ENCODE measurements at regions not wholly inside any gene's neighbourhood (a gene's known extent, or its start where the extent isn't known, plus 50 kb on each side); places are given as distances from the start of the nearest gene placed in this dataset.
"Not testable (repeated sequence)": the region's sequence is repeated elsewhere in the genome, so short reads cannot be mapped to it uniquely, and the experiment has no call there.

DNA sequence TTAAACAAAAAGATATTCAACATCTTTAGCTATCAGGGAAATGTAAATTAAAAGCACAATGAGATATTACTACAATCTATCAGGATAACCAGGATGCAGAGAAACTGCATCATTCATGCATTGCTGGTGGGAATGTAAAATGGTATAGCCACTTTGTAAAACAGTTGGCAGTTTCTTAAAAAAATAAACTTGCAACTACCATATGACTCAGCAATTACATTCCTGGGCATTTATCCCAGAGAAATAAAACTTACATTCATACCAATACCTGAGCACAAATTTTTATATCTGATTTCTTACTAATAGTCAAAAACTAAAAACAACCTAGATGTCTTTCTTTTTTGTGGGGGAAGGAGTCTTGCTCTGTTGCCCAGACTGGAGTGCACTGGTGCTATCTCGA lies 190.3 kb upstream of the TAB2 start:
- no peak for ATAC-seq
- no peak for DNase-seq
- intact Hi-C loops (cut with DNase I): no loop called here

DNA sequence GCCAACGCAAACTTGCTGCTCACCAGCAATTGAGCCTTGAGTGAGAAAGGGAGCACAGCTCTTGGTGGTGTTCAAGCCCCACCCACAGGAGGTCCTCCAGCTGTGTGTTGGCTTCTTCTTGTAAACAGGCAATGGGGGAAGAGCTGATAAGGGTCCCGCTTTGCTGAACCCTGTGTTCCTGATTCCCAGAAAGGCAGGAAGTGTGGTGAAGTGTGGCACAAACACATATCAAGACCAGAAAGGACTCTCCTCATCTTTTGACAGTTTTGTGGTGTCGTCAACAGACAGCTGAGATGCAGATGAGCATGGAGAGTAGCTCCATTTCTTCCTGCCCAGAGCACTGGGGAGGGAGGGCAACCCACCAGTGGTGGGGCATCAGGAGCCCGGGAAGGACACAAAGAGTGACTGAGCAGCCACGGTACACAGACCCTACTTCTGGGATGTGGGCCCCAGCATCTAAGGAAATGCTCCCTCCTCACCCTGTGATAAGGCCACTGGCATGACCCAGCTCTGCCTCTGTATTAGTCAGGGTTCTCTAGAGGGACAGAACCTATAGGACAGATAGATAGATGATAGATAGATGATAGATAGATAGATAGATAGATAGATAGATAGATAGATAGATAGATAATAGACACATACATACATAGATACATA lies 188.9 kb upstream of the TAB2 start:
- ATAC-seq (peak; percentile 45 to 61), DNase-seq (no peak)
- intact Hi-C loops (cut with DNase I): no loop called here

DNA sequence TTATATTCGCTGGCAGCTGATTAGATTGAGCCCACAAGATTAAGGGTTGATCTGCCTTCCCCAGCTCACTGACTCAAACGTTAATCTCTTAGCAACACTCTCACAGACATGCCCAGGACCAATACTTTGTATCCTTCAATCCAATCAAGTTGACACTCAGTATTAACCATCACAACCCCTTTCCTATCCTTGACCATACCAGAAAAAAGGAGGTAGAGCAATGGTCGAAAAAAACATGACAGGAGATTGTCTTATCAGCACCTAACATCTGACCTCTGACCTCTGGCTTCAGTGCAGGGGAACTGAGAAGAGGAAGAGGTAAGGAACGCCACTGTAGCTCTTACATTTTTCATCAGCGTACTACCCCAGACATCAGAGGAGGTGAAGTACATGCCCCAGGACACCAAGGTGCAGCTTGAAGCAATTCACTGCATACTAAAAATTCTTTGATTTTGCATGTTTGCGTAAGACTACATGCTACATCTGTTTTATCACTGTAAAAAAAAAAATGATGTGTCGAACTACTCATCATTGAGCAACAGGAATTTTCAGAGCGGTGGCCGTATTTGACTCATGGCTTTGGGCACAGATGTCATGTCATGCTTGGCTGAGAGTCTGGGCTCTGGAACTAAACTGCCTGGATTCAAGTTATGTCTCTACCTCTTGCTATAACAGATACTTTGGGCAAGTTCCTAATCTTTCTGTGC lies 188.0 kb upstream of the TAB2 start:
- DNase-seq (peak; percentile 41), ATAC-seq (peak in 1 of 2 donors; percentile 43)
- intact Hi-C loops (cut with DNase I): no loop called here

DNA sequence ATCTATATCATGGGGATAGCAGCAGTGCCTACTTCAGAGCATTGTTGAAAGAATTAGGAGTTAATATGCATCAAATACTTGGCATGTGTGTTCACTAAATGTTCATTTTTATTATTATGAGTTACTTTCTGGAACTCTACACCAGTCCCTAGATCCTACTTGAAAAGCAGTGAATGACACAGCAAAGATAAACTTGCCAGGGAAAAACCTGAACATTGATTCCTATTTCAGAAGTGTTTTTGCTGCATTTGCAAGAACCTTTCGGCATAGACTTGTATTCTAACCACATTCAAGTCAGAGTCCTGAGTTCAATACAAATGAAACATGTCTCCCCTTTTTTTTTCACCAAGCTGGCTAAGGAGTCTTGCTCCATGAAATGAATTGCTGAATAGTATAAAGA lies 187.4 kb upstream of the TAB2 start:
- DNase-seq: no peak
- ATAC-seq: no peak
- intact Hi-C loops (cut with DNase I): no loop called here

DNA sequence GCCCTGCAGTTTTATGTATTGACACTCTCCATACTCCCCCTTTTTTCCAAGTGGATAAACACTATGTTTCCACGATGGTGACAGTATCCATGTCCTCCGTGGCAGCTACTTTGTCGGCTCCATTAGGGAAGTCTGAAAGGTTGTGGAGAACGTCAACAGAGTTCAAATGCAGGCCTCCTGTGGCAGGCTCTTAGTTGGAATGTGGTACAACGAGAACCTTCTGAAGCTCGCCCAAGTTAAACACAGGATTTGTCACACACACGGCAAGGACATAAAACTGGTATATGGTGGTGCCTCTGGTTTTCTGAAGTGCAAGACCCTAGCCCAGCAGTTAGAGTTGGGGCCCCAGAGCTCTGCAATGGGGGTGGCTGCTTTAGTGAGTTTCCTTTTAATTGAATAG lies 187.0 kb upstream of the TAB2 start:
- no peak for ATAC-seq
- intact Hi-C loops (cut with DNase I): no loop called here
- DNase-seq: no peak

DNA sequence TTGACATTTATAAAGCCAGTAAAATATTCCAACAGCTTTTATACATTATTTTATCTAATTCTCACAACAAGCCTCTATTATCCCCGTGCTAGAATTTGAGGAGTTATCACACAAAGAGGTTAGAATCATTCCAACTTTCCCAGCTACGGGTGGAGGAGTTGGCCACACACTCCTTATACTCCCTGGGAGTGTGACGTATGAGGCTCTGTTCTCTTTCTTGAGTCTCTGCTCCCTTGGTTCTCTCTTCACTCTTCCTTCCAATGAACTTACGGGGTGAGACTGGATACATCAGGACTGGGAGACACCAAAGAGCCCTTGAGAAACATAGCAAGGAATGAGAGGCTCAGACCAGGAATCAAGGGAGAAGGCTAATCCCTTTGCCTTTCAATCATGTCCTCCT lies 185.6 kb upstream of the TAB2 start:
- DNase-seq (no peak), ATAC-seq (no peak)
- intact Hi-C loops (cut with DNase I): no loop called here

DNA sequence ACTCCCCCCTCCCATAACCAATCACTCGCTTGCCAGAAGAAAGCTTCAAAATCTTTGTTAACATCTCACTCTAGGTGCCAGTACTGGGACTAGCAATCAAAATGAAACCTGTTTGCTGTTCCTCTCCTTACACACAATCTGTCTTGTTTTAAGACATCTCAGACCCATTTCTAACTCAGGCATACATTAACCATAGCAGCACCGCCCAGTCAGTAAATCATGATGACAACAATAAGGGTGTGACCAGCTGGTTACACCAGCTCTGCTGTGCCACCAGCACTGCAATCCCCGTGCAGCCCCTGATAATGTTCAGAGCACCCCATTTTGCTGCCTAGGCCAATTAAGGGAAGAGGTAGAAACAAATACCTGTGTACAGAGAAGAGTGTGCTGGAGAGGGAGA lies 185.2 kb upstream of the TAB2 start:
- no peak for ATAC-seq
- DNase-seq: no peak
- intact Hi-C loops (cut with DNase I): no loop called here

DNA sequence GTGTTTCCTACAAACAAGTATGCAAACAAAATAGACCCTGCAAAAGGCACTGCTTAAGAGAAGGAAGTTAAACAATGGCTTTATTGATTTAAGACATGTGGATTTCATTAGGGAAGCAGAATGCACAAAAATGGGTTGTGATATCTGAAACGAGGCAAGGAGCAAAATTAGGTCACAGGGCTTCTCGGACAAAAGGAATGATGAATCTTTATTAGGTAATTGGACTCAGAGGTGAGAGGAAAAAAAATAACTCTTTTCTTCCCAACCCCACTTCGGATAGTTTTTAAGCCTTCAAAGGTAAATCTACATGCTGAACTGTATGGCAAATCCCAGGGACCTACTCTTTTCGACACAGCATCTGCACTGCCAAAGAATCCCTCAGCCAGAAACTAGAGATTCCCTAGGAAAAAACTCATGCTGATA lies 183.0 kb upstream of the TAB2 start:
- intact Hi-C loops (cut with DNase I): no loop called here
- DNase-seq (no peak), ATAC-seq (no peak)

DNA sequence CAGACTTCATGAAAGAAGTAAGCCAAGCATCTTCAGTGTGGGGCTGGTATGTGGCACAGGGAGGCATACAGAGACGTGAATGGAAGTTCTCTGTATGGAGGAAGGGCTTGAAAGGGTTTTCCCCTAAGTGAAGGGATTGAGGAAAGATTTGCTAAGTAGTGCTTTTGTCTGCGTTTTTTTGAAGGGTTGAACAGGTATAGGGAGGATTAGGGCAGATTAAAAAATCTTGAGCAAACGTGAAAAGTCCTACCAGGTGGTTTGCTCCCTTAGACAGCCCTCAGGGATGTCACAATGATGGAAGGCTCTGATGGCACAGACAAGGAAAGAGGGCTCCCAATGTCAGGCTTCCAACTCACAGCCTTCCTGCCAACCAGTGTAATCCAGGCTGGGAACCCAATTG lies 181.7 kb upstream of the TAB2 start:
- ATAC-seq (no peak), DNase-seq (no peak)
- intact Hi-C loops (cut with DNase I): no loop called here

DNA sequence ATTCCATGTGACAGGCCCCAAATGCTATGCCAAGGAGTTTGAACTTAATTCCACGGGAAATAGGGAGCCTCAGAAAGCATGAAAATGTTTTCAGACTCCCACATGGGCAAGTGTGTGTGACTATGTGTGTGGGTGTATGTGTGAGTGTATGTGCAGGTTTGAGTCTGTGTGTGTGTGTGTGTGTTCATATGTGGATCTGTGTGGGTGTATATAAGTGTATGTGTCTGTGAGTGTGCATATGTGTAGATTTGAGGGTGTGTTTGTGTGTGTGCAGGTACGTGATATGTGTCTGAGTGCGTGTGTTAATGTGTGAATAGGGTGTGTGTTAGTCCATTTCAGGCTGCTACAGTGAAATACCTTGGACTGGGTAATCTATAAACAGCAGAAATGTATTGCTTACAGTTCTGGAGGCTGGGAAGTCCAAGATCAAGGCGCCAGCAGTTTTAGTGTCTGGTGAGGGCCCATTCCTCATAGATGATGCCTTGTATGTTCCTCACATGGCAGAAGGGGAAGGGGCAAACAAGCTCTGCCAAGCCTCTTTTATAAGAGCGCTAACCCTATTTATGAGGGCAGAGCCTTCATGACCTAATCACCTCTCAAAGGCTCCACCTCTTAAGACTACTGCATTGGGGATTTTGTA lies 181.1 kb upstream of the TAB2 start:
- ATAC-seq (no peak), DNase-seq (no peak)
- intact Hi-C loops (cut with DNase I): no loop called here

DNA sequence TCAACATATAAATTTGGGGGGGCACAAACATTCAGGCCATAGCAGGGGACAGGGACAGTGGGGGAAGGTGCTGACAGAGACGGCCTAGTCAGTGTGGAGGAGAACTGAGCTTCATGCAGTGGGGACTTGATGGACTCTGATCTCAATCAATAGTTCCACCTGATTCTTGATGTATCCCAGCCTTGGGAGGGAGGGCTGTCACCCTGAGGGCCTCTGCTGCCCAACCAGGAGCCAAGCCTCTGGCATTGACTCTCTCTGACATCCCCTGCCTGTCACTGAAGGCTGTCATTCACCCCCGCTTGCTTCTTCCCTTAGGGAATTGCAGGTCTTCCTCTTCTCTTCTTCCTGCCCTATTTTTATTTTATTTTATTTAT lies 180.6 kb upstream of the TAB2 start:
- intact Hi-C loops (cut with DNase I): no loop called here
- DNase-seq: no peak
- no peak for ATAC-seq

DNA sequence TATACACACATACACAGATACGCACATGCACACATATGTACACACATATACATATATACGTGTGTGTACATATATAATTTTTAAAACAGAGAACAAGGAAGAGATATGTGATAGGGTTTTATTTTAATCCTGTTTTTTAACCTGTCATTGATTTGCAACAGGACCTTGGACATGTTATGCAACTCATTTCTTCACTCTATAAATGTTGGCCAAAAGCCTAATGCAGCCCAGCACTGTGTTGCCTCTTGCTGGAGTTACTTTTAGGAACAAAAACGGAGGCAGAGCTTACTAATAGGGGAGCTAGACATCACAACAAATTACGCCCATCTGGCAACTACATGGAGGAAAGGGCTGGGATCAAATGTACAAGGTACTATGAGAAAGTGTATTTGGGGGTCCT lies 179.9 kb upstream of the TAB2 start:
- ATAC-seq: no peak

DNA sequence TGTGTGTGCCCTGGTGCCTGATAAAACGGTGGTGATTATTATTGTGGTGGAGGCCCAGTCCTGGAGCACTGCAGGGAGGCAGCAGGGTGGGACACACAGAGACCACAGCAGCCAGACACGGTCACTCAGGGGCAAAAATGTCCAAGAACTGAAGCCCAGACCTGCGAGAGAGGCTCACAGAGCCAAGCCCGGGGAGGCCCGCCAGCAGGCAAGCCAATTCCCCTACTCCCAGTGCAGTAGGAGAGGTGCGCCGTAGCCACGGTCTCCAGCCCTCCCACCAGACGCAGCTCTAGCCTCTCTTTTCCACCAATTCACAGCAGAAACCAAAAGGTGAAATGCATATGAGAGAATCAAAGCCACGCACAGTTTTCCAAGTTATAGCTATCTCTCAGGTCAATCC lies 179.4 kb upstream of the TAB2 start:
- DNase-seq (no peak), ATAC-seq (no peak)
- intact Hi-C loops (cut with DNase I): no loop called here

More for the DNA sequence above, 179.9 kb upstream of the TAB2 start:
- DNase-seq: no peak
- intact Hi-C loops (cut with DNase I): no loop called here

DNA sequence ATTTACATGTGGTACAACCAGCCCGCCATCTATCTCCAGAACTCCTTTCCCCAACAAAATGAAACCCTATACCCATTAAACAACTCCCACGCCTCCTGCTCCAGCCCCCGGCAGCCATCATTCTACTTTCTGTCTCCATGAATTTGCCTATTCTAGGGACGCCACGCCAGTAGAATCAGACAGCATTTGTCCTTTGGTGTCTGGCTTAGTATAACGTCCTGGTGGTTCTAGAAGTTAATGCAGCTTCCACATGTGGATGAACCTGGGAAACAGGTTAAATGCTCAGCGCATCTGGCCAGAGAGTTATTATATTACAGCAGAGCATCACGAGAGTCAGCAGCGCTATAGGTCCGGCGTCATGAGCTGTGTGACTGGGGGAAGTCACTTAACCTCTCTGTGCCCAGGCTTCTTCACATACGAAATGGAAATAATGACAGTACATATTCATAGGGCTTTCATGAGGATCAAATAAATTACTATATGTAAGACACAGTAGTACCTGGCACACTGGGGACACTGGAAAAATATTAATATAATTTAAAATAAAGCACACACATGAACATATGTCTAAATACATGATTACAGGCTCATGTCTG lies 178.7 kb upstream of the TAB2 start:
- ATAC-seq: no peak
- intact Hi-C loops (cut with DNase I): no loop called here
- DNase-seq: no peak

DNA sequence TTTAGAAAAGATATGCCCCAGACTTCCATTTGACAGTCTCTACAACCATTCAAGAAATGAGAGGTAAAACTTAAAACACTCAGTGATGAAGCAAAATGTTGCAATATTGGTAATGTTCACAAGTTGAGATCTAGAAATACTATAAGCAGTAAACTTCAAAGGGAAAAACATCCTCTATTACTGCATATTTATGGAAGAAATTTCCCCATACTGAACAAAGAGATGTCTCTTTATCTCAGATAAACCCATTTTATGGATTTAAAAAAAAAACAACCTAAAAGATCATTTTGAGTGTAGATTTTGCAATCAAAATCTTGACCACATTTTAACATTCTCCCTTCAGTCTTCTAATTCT lies 177.8 kb upstream of the TAB2 start:
- DNase-seq (no peak), ATAC-seq (no peak)
- intact Hi-C loops (cut with DNase I): no loop called here

DNA sequence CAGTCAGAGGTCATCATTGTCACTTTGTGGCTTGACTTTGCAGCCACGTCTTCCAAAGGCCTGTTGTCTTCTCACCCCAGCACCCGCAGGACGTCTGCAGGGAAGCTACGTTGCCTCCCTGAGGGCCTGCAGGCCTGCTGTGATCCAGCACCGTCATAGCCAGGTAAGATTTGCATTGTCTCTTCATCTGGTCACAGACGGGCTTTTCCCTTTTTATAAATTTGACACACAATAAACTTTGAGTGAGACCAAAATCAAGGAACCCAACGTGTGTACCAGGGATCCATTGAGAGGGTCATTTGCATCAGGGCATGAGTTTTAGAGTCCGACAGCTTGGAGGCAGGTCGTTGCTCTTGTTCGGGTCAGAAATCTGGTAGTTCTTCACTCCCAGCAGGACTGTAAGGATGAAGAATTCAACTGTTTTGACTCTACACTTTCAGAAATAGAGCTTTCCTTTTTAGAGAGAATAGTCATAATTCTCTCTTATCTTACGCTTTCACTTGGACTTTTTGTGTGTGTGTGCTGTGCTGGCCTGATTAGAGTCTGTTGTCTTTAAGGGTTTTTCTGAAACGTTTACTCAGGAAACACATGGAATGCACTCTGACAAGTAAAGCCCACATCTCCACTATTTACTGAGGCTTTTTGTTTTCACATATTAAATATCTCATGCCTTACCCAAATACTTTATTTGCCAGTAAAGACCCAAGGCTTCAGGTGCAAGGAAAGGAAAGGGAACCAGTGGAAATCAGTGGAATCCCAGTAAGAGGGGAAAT lies 177.2 kb upstream of the TAB2 start:
- DNase-seq (no peak), ATAC-seq (no peak)
- intact Hi-C loops (cut with DNase I): no loop called here

DNA sequence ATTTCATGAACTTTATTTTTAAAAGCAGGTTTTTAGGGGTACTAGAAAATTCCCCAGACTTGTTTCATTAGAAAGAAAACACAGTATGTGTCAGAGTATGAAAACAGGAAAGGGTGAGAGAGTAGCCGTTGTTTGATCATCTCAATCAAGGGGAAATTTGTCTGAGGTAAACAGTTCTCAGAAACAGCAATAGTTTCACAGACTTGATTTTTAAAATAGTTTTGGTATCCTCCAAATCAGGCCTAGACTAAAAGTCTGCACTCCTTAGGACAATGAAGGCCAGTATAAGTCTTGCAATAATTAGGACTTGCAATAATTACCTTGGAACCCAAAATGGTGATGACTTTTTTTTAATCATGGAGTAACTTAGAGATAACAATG lies 176.6 kb upstream of the TAB2 start:
- DNase-seq: no peak
- no peak for ATAC-seq
- intact Hi-C loops (cut with DNase I): no loop called here

DNA sequence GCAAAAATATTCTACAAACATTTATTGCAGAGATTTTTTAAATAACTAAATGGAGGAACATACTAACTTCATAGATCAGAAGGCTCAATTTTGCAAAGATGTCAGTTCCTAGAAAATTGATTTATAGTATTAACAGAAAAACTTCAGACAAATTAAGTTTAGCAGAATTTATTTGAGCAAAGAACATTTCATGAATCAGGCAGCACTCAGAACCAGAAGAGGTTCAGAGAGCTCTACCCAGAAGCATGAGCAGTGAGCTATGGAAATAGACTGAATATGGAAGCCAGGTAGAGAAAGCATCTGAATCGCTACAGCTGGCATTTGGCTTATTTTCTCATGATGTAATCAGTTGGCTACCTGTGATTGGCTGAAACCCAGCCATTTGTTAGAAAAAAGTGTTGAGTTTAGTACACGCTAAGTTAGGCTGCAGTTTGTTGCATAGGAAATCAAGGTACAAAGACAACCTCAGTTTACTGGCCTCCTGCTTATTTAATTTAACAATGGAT lies 174.5 kb upstream of the TAB2 start:
- ATAC-seq (no peak), DNase-seq (no peak)
- intact Hi-C loops (cut with DNase I): no loop called here

DNA sequence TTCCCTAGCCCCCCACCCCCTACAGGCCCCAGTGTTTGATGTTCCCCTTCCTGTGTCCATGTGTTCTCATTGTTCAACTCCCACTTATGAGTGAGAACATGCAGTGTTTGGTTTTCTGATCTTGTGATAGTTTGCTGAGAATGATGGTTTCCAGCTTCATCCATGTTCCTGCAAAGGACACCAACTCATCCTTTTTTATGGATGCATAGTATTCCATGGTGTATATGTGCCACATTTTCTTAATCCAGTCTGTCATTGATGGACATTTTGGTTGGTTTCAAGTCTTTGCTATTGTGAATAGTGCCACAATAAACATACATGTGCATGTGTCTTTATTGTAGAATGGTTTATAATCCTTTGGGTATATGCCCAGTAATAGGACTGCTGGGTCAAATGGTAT lies 171.7 kb upstream of the TAB2 start:
- intact Hi-C loops (cut with DNase I): not testable (repeated sequence)

DNA sequence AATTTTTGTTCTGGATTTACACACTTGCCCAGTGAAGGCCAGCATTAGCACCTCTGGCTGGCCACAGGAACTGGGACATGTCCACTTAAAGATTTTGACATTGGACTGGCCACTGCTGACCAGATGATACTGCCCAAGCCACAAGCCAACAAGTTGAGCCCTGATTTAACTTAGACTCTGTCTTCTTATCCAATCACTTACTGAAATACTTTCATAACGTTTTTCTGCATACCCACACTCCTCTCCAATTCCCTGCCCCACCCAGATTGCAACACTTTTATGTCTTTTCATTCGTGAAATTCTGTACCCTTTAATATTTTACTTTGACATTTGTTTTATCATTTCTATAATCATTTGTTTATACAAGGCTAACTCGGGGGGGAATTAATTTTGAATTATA lies 170.3 kb upstream of the TAB2 start:
- intact Hi-C loops (cut with DNase I): no loop called here
- DNase-seq: no peak
- ATAC-seq: no peak

More for the DNA sequence above, 171.7 kb upstream of the TAB2 start:
- DNase-seq, ATAC-seq: not testable (repeated sequence)
